ENCODE measurements at regions not wholly inside any gene's neighbourhood (a gene's known extent, or its start where the extent isn't known, plus 50 kb on each side); places are given as distances from the start of the nearest gene placed in this dataset.

DNA sequence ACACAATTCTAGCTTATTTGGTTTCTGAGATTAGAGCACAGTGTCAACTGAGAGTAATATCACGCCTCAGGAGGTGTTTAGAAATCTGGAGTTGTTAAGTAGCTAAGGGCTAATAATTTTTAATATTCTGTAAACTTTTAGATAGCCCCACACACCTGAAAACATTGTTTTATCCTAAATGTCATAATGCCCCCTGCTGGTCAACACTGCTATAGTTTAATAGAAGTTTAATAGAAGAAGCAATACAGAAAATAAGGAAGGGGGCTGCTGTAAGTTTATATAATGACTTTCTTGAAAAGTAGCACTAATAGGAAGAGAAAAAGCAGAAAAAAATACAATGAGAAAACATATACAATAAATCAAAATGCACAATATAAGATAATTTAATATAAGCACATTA, 516.4 kb upstream of the PCDH11Y start:
- ChIA-PET POLR2A (ENCODE audit: low non-redundant PET) (no interaction called here), CTCF (no interaction called here)

More for the DNA sequence above, 516.4 kb upstream of the PCDH11Y start:
- no peak overlapping the region for H3K27ac ChIP-seq
- TF ChIP-seq, protein P1, sequence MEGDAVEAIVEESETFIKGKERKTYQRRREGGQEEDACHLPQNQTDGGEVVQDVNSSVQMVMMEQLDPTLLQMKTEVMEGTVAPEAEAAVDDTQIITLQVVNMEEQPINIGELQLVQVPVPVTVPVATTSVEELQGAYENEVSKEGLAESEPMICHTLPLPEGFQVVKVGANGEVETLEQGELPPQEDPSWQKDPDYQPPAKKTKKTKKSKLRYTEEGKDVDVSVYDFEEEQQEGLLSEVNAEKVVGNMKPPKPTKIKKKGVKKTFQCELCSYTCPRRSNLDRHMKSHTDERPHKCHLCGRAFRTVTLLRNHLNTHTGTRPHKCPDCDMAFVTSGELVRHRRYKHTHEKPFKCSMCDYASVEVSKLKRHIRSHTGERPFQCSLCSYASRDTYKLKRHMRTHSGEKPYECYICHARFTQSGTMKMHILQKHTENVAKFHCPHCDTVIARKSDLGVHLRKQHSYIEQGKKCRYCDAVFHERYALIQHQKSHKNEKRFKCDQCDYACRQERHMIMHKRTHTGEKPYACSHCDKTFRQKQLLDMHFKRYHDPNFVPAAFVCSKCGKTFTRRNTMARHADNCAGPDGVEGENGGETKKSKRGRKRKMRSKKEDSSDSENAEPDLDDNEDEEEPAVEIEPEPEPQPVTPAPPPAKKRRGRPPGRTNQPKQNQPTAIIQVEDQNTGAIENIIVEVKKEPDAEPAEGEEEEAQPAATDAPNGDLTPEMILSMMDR (conservative IDR thresholded peaks at IDR 0.05; ENCODE audit: low read depth), result peak; percentile 24
- no peak for DNase-seq (ENCODE audit: low spot score)

Data from RWPE1 (cell line).